ENCODE measurements at regions not wholly inside any gene's neighbourhood (a gene's known extent, or its start where the extent isn't known, plus 50 kb on each side); places are given as distances from the start of the nearest gene placed in this dataset.

DNA sequence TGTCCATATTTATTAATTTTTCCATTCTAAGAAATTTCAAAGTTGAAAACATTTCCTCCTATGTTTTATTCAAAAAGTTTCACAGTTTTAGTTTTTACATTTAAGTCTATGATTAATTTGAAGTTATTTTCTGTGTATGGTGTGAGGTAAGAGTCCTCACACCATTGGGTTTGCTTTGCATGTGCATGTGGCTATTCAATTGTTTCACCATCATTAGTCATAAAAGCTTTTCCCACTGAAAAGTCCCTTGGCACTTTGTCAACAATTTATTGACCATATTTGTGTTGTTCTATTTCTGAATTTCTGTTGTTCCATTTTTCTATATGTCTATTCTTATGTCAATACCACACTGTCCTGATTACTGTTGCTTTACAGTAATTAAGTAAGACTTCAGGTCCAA lies 186.5 kb downstream of the KIF18A start:
- DNase-seq: no peak
- ATAC-seq: no peak
- POLR2A ChIA-PET: no interaction called here
- Mint-ChIP-seq H3K27me3 (peaks cover 0 to 12% (median 3%) of the 10 kb centered on the region in 5 donors), H3K27ac (no peak overlapping the region), H3K9me3 (peaks cover 0 to 9% (median 2%) of the 10 kb centered on the region in 9 donors), H3K4me3 (no peak overlapping the region), H3K36me3 (no peaks in the 10 kb centered on the region), H3K4me1 (no peaks in the 10 kb centered on the region)

DNA sequence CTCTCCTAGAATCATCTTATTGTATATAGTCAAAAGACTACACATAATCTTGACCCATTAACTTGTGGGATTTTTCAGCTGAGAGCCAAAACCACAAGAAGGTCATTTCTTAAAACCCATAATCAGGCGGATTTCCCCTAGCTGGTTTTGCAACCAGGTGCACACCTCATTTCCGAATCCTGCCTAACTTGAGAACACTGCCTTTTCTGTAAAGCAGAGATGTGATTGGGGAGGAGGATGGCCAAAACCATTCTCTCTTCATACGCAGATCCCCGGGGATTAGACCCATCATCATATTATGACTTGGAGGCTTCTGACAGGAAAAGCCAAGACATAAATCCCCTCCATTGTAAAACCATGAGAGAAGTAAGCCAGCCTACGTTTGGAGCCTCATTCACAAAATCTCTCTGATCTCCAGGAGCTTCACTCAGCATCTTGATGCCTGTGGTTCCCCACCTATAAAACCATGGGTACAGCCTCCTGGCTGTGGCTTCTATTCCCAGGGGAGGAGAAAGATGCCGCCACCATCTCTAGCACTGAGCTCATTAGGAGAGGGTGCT lies 191.3 kb downstream of the KIF18A start:
- Mint-ChIP-seq H3K9me3 (peaks cover 0 to 3% (median 0%) of the 10 kb centered on the region in 9 donors), H3K4me1 (no peaks in the 10 kb centered on the region), H3K36me3 (no peaks in the 10 kb centered on the region), H3K4me3 (no peak overlapping the region), H3K27ac (no peak overlapping the region), H3K27me3 (peaks cover 1 to 18% (median 4%) of the 10 kb centered on the region in 5 donors)
- ATAC-seq (no peak), DNase-seq (no peak)
- POLR2A ChIA-PET: no interaction called here

DNA sequence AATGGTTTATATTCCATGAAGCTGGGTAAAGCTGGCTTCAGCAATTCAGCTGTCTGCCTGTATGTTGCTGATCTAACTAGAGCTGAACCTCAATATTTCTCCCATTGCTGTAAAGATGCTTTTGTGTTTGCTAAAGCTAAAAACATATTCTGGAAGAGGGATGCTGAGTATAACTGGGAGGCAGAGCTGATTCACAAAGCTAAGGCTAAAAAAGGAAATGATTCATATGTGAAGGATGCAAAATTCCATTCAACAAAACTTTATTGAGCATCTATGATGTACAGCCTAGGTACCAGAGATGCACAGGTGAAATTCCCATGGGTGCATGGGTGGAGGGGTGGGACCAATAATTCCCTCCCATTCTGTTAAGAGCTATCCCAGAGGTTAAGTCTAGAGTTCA lies 193.9 kb downstream of the KIF18A start:
- POLR2A ChIA-PET: no interaction called here
- DNase-seq (no peak), ATAC-seq (no peak)
- peaks cover 2 to 27% (median 4%) of the 10 kb centered on the region in 5 donors for H3K27me3 Mint-ChIP-seq
- no peak overlapping the region for H3K4me3 Mint-ChIP-seq
- peaks cover 0 to 11% (median 2%) of the 10 kb centered on the region in 9 donors for H3K9me3 Mint-ChIP-seq
- H3K4me1 Mint-ChIP-seq: peaks cover 0 to 3% (median 0%) of the 10 kb centered on the region in 4 donors
- no peak overlapping the region for H3K27ac Mint-ChIP-seq
- no peaks in the 10 kb centered on the region for H3K36me3 Mint-ChIP-seq

DNA sequence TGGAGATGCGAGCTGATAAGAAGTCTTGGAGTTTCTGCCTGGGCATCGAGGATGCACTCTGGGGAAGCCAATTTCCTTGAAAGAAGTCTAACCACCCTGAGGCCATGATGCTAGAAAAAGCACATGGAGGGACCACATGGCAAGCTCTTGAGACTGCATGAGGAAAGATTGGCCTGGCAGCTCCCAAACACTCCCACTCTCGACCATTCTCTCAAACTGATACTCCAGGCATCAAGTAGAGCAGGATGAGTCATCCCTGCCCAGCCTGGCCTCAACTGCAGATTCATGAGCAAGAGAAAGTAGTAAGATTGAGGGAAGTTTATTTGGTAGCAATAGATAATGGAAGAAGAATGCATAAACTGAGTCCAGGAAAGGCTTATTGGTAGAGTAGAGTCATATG lies 194.3 kb downstream of the KIF18A start:
- peaks cover 0 to 11% (median 2%) of the 10 kb centered on the region in 9 donors for H3K9me3 Mint-ChIP-seq
- no peak overlapping the region for H3K4me3 Mint-ChIP-seq
- ATAC-seq (no peak), DNase-seq (no peak)
- POLR2A ChIA-PET: no interaction called here
- no peaks in the 10 kb centered on the region for H3K36me3 Mint-ChIP-seq
- H3K4me1 Mint-ChIP-seq: peaks cover 0 to 3% (median 0%) of the 10 kb centered on the region in 4 donors
- H3K27me3 Mint-ChIP-seq: peaks cover 2 to 27% (median 4%) of the 10 kb centered on the region in 5 donors
- no peak overlapping the region for H3K27ac Mint-ChIP-seq

DNA sequence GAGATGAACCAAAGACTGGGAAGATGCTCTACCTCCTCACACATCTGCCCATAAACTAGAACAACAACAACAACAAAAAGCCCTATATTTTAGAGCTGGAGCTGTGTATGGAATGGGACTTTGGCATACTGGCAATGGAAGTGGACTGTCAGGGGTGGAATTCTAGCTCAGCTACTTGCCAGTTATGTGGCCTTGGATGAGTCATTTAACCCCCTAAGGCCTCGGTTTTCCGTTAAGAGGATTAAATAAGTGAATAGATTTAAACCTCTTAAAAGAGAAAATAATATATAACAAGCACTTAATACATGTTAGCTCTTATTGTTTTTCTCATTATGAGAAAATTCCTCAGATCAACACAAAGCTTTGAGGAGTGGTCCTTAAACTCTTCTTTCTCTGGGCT lies 195.0 kb downstream of the KIF18A start:
- no peak overlapping the region for H3K4me3 Mint-ChIP-seq
- no peak overlapping the region for H3K27ac Mint-ChIP-seq
- H3K4me1 Mint-ChIP-seq: peaks cover 0 to 3% (median 0%) of the 10 kb centered on the region in 4 donors
- ATAC-seq (no peak), DNase-seq (no peak)
- peaks cover 0 to 16% (median 2%) of the 10 kb centered on the region in 9 donors for H3K9me3 Mint-ChIP-seq
- POLR2A ChIA-PET: no interaction called here
- H3K36me3 Mint-ChIP-seq: no peaks in the 10 kb centered on the region
- peaks cover under 1 to 31% (median 5%) of the 10 kb centered on the region in 5 donors for H3K27me3 Mint-ChIP-seq

DNA sequence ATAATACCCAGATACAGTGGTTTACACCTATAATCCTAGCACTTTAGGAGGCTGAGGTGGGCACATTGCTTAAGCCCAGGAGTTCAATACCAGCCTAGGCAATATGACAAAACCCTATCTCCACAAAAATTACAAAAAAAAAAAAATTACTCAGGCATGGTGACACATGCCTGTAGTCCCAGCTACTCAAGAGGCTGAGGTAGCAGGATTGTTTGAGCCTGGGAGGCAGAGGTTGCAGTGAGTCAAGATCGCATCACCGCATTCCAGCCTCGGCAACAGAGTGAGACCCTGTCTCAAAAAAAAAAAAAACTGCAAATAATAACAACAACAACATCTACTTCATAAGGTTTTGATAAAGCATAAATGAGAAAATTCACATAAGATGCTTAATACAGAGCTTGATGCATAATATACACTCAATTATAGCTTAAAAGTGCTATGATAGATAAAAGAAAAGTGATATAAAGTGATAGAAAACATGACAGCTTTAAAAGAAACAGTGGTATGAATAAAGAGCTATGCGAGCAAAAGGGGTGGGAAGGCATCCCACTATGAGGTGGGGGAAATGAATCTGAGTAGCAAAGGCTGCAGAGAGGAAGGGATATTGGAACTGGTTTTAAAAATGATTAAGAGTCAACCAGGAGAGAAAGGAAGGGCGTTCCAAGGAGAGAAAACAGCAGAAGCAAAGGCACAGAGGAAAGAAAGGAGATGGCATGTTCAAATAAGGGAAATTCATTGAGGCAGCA lies 197.6 kb downstream of the KIF18A start:
- no peak for ATAC-seq
- Mint-ChIP-seq H3K27ac (no peak overlapping the region), H3K9me3 (peaks cover 0 to 31% (median 2%) of the 10 kb centered on the region in 9 donors), H3K36me3 (no peaks in the 10 kb centered on the region), H3K4me1 (peaks cover 0 to 3% (median 0%) of the 10 kb centered on the region in 4 donors), H3K4me3 (no peak overlapping the region), H3K27me3 (peaks cover 3 to 27% (median 8%) of the 10 kb centered on the region in 5 donors)
- no peak for DNase-seq
- POLR2A ChIA-PET: no interaction called here

DNA sequence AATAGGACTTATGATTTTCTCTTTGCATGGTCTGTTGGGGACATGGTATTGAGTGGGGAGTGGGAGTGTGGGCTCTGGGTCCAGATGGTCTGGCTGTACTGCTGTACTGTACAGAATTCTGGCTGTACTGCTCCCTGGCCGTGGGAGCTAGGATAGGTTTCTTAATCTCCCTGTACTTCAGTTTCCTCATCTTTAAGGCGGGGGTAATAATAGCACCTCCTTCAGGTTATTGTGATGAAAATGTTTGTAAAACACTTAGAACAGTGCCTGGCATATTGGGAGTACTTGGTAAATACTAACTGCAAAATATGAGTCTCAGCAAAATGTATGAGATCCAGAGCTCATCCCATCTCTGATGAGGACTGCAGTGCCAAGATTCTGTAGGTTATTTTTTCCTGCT lies 198.6 kb downstream of the KIF18A start:
- Mint-ChIP-seq H3K27me3 (peaks cover 2 to 21% (median 8%) of the 10 kb centered on the region in 5 donors), H3K4me3 (no peak overlapping the region), H3K9me3 (peaks cover 0 to 31% (median 2%) of the 10 kb centered on the region in 9 donors), H3K4me1 (peaks cover 0 to 3% (median 0%) of the 10 kb centered on the region in 4 donors), H3K27ac (no peak overlapping the region), H3K36me3 (no peaks in the 10 kb centered on the region)
- no peak for ATAC-seq
- POLR2A ChIA-PET: no interaction called here
- no peak for DNase-seq

DNA sequence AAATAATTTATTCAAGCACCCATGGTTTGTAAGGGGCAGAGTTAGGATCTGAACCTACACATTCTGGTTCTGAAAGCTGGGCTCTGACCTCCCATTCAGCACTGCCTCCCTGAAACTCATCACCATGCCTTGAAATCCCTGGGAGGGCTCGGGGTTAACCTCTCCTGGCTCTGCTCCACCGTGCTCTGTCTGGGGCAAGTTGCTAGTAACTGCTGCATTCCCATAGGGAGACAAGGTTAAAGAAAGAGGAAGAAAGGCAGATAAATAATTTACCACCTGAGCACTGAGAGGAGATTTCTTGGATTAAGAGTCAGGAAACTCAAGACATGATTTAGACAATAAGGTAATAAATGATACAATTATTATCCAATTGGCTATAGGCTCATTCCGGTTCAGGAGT lies 199.3 kb downstream of the KIF18A start:
- no peak overlapping the region for H3K4me3 Mint-ChIP-seq
- peaks cover 0 to 3% (median 0%) of the 10 kb centered on the region in 4 donors for H3K4me1 Mint-ChIP-seq
- H3K27me3 Mint-ChIP-seq: peaks cover 0 to 21% (median 8%) of the 10 kb centered on the region in 5 donors
- POLR2A ChIA-PET: no interaction called here
- no peak for ATAC-seq
- DNase-seq: no peak
- no peaks in the 10 kb centered on the region for H3K36me3 Mint-ChIP-seq
- H3K9me3 Mint-ChIP-seq: peaks cover 0 to 31% (median 2%) of the 10 kb centered on the region in 9 donors
- no peak overlapping the region for H3K27ac Mint-ChIP-seq

DNA sequence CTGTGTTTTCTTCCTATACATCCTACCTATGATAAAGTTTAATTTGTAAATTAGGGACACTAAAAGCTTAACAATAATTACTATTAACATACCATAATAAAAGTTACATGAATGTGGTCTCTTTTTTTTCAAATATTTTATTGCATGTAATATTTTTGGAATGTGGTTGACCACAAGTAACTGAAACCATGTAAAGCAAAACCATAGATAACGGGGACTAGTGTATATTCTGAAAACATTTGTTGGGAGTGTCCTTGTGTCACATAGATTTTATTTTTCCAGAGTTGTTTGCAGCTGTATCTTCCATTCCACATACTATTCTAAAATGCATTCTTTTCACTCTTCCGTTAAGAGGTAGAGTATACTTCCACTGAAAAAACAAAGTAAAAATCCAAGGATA lies 200.4 kb downstream of the KIF18A start:
- H3K4me3 Mint-ChIP-seq: no peak overlapping the region
- POLR2A ChIA-PET: no interaction called here
- DNase-seq (no peak), ATAC-seq (no peak)
- H3K27me3 Mint-ChIP-seq: peaks cover 0 to 26% (median 8%) of the 10 kb centered on the region in 5 donors
- H3K36me3 Mint-ChIP-seq: no peaks in the 10 kb centered on the region
- H3K4me1 Mint-ChIP-seq: peaks cover 0 to 3% (median 0%) of the 10 kb centered on the region in 4 donors
- H3K27ac Mint-ChIP-seq: no peak overlapping the region
- H3K9me3 Mint-ChIP-seq: peaks cover 0 to 31% (median 2%) of the 10 kb centered on the region in 9 donors

DNA sequence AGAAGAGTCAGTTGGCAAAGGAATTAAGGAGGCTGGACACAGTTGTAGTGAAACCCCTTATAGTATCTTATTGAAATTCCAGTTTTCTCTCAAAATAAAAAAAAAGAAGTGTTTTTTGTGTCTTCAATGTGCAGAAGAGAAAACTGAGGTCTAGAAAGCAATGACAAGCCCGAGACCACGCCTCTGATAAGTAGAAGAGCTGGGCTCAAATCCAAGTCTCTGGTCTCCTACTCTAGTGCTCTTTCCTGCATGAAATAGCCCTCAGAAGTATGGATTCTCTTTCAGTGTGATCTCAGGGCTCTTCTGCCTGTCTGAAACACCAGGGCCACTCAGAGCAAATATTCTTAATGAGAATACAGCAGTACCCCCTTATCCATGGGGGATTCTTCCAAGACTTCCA lies 200.9 kb downstream of the KIF18A start:
- ATAC-seq (no peak), DNase-seq (no peak)
- Mint-ChIP-seq H3K36me3 (no peaks in the 10 kb centered on the region), H3K27me3 (peaks cover 0 to 27% (median 8%) of the 10 kb centered on the region in 5 donors), H3K27ac (no peak overlapping the region), H3K4me1 (peaks cover 0 to 3% (median 0%) of the 10 kb centered on the region in 4 donors), H3K4me3 (no peak overlapping the region), H3K9me3 (peaks cover 0 to 31% (median 2%) of the 10 kb centered on the region in 9 donors)
- POLR2A ChIA-PET: no interaction called here

DNA sequence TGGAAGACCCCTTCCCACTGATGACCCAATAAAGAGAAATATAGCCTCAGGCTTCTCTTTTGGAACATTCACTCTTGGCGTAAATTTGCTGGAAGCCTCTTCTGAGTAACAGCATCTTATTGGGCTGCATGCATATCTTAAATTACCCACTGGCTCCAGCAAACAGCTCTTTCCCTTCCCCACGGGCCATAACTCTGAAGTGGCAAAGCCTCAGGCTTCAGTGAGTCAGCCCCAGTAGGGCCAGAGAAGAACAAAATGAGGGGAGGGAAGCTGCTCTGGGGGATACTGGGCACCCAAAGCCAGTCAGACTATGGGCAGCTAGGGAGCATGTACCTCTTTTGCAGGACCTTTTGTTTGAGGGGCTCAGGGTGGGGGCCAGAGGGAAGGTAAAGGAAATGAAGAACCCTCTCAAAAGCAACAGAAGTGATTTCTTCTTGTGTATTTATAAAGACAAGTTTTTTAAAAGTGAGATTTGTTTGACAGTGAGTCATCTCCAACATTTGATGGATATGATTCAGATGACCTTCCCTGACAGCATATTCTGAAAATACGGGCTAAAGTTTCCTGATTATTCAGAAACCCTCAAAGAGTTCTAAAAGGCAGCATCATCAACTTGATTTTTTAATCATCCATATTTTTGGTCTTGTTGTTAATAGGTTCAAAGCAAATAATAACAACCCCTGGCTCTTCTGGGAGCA lies 203.4 kb downstream of the KIF18A start:
- POLR2A ChIA-PET: no interaction called here
- ATAC-seq (no peak), DNase-seq (no peak)
- Mint-ChIP-seq H3K36me3 (no peaks in the 10 kb centered on the region), H3K27me3 (peaks cover 0 to 20% (median 8%) of the 10 kb centered on the region in 5 donors), H3K27ac (no peak overlapping the region), H3K4me3 (no peak overlapping the region), H3K4me1 (no peaks in the 10 kb centered on the region), H3K9me3 (peaks cover 0 to 20% (median 3%) of the 10 kb centered on the region in 9 donors)

DNA sequence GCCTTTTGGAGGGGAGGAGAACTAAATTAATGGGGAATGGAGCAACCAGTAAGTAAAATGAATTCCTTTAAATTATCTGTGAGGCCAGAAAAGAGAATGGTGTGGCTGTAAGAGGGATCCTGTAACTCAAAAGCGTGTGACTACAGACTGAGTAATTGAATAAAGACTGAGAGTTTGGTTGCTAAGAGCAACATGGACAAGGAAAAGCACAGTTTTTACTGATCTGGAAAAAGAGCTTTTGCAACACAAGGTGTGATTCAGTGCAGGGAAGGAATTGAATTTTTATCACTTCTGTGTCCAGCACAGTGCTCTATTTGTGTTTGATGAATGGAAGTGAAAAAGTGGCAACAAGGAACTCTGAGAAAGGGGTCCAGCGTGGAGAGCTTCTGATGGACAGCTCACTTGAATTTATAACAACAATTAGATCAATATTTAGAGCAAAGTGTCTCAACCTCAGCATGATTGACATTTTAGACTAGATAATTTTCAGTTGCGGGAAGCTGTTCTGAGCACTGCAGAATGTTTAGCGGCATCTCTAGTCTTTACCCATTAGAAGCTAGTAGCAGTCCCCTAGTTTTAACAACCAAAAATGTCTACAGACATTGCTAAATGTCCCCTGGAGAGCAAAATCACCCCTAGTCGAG lies 202.8 kb upstream of the BDNF start:
- Mint-ChIP-seq H3K27me3 (peaks cover 0 to 24% (median 7%) of the 10 kb centered on the region in 5 donors), H3K9me3 (peaks cover 0 to 25% (median 3%) of the 10 kb centered on the region in 9 donors), H3K4me1 (no peaks in the 10 kb centered on the region), H3K27ac (no peak overlapping the region), H3K4me3 (no peak overlapping the region), H3K36me3 (no peaks in the 10 kb centered on the region)
- POLR2A ChIA-PET: no interaction called here
- ATAC-seq (no peak), DNase-seq (no peak)

DNA sequence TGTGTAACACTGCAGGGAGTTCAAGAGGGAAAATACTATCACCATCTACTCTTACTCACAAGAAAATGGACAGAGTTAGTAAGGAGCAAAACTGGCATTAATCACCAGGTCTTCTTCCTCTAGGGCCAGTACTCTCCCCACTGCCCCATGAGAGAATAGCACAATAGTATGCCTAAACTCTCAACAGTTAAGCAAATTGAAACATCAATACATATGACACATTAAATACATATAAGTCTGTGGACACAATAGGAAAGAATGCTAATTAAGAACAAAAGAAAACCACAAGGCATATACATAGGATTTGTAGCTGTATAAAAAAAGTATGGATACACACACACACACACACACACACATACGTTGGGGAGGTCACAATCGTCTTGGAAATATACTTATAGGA lies 197.9 kb upstream of the BDNF start:
- no peaks in the 10 kb centered on the region for H3K36me3 Mint-ChIP-seq
- H3K27ac Mint-ChIP-seq: no peak overlapping the region
- ATAC-seq (no peak), DNase-seq (no peak)
- peaks cover 0 to 28% (median 3%) of the 10 kb centered on the region in 5 donors for H3K27me3 Mint-ChIP-seq
- POLR2A ChIA-PET: no interaction called here
- H3K4me1 Mint-ChIP-seq: no peaks in the 10 kb centered on the region
- no peak overlapping the region for H3K4me3 Mint-ChIP-seq
- H3K9me3 Mint-ChIP-seq: peaks cover 0 to 21% (median 2%) of the 10 kb centered on the region in 9 donors
